B cell (primary cell): ENCODE measurements at regions not wholly inside any gene's neighbourhood (a gene's known extent, or its start where the extent isn't known, plus 50 kb on each side); places are given as distances from the start of the nearest gene placed in this dataset.

Source experiments
- ATAC-seq: fragments of 200-7000 bp; cut with Tn5 transposase; one replicate; pipeline ENCODE4 v1.10.0; 2021; ENCODE audit warnings: low read depth, mild to moderate bottlenecking, moderate number of reproducible peaks, moderate library complexity
- CTCF ChIA-PET: fragments of 350-600 bp; sonication (Branson Sonifier 250); formaldehyde crosslinking; loops from one replicate; lab custom pipeline; 2021; ENCODE audit warnings: antibody characterized with exemption, inconsistent platforms; lab: Charles Lee
- POLR2A ChIA-PET: fragments of 350-600 bp; sonication (Branson Sonifier 250); formaldehyde crosslinking; loops from one replicate; lab custom pipeline; 2021; ENCODE audit warnings: antibody characterized with exemption; lab: Charles Lee
- DNase-seq: peaks from one replicate; pipeline ENCODE4 v3.0.0; 2013
- H2AFZ ChIP-seq: 2 replicates; pipeline ENCODE4 v1.6.1; 2012; ENCODE audit warnings: mild to moderate bottlenecking, low read depth, low read length; ENCODE audit not compliant: insufficient read depth, poor library complexity, severe bottlenecking
- H3K27ac ChIP-seq, 2 donors: 1 replicate in 1 of 2; 2 replicates in 1 of 2; pipeline ENCODE4 v1.5.1; 2012 to 2013; ENCODE audit warnings: low read length in 2 of 2, mild to moderate bottlenecking in 2 of 2, moderate library complexity in 1 of 2
- H3K27me3 ChIP-seq, 4 experiments: fragments of 200-600 bp in 1 of 4; sonication (generic) in 1 of 4; replicated peaks in 1 of 4; 1 replicate in 2 of 4; 2 replicates in 2 of 4; pipeline versions ENCODE4 v1.6.1 to v1.7.0; 2013 to 2016; ENCODE audit warnings: low read length in 3 of 4, mild to moderate bottlenecking in 2 of 4, mixed read lengths in 1 of 4, moderate library complexity in 1 of 4; ENCODE audit not compliant: insufficient read depth in 4 of 4, control insufficient read depth in 3 of 4; ENCODE audit errors: control extremely low read depth in 1 of 4
- H3K36me3 ChIP-seq, 2 experiments: replicated peaks in 1 of 2; 1 replicate in 1 of 2; 2 replicates in 1 of 2; pipeline versions ENCODE4 v1.6.1 to v1.7.1; 2013; ENCODE audit warnings: low read length in 1 of 2; ENCODE audit not compliant: insufficient read depth in 2 of 2, control insufficient read depth in 1 of 2; ENCODE audit errors: control extremely low read depth in 1 of 2, extremely low read depth in 1 of 2
- H3K4me1 ChIP-seq, 2 donors: fragments of 200-600 bp in 1 of 2; sonication (generic) in 1 of 2; 1 replicate in 1 of 2; 2 replicates in 1 of 2; pipeline versions ENCODE4 v1.5.1 to v1.6.1; 2013 to 2017; ENCODE audit warnings: low read length in 2 of 2; ENCODE audit not compliant: control insufficient read depth in 2 of 2, insufficient read depth in 2 of 2
- H3K4me2 ChIP-seq: replicated peaks from 2 replicates; pipeline ENCODE3; 2012; ENCODE audit warnings: mild to moderate bottlenecking, low read depth, low read length; ENCODE audit not compliant: poor library complexity, severe bottlenecking
- H3K4me3 ChIP-seq, 5 experiments: fragments of 200-600 bp in 1 of 5; sonication (generic) in 1 of 5; 1 replicate in 3 of 5; 2 replicates in 2 of 5; pipeline versions ENCODE4 v1.5.1 to v1.7.0; 2011 to 2016; ENCODE audit warnings: low read length in 4 of 5, mild to moderate bottlenecking in 4 of 5, low read depth in 2 of 5, control low read depth in 1 of 5, moderate library complexity in 1 of 5; ENCODE audit not compliant: insufficient read depth in 1 of 5; ENCODE audit errors: control extremely low read depth in 1 of 5, extremely low read depth in 1 of 5
- H3K79me2 ChIP-seq: fragments of 200-600 bp; sonication (generic); one replicate; pipeline ENCODE4 v1.6.0; 2016; ENCODE audit warnings: low read length; ENCODE audit not compliant: control insufficient read depth, insufficient read depth
- H3K9ac ChIP-seq: fragments of 200-600 bp; sonication (generic); 2 replicates; pipeline ENCODE4 v1.6.1; 2017; ENCODE audit warnings: mild to moderate bottlenecking, low read length, moderate library complexity
- H3K9me3 ChIP-seq, 3 donors: one replicate each; pipeline versions ENCODE4 v1.6.1 to v1.7.1; 2013; ENCODE audit warnings: low read length in 2 of 3; ENCODE audit not compliant: control insufficient read depth in 2 of 3, insufficient read depth in 1 of 3; ENCODE audit errors: control extremely low read depth in 1 of 3
- H4K20me1 ChIP-seq: 2 replicates; pipeline ENCODE4 v1.6.0; 2012; ENCODE audit warnings: mild to moderate bottlenecking, low read length; ENCODE audit not compliant: insufficient read depth, control insufficient read depth, poor library complexity, severe bottlenecking
- H3K27ac Mint-ChIP-seq: one replicate; pipeline ENCODE4 v1.8.0; 2021; ENCODE audit warnings: mixed read lengths
- H3K27me3 Mint-ChIP-seq: one replicate; pipeline ENCODE4 v1.8.0; 2021; ENCODE audit warnings: mixed read lengths
- H3K4me1 Mint-ChIP-seq: one replicate; pipeline ENCODE4 v1.8.0; 2021; ENCODE audit warnings: mixed read lengths
- H3K4me3 Mint-ChIP-seq: one replicate; pipeline ENCODE4 v1.8.0; 2021; ENCODE audit warnings: mixed read lengths
- H3K9me3 Mint-ChIP-seq: one replicate; pipeline ENCODE4 v1.8.0; 2022; ENCODE audit warnings: mixed read lengths; ENCODE audit not compliant: insufficient read depth
- CTCF ChIP-seq: fragments of 200-600 bp; IDR thresholded peaks from one replicate; pipeline ENCODE4 v1.8.0; 2022; ENCODE audit warnings: antibody characterized with exemption, mild to moderate bottlenecking
- EZH2 ChIP-seq: IDR thresholded peaks from 2 replicates; pipeline ENCODE4 v1.6.1; 2012; ENCODE audit warnings: borderline replicate concordance, low read depth, mild to moderate bottlenecking, moderate library complexity, low read length; ENCODE audit not compliant: insufficient read depth, poor library complexity, severe bottlenecking
- WGBS: methylation state at CpG from one replicate; pipeline ENCODE4 v1.1.5; 2013; ENCODE audit warnings: missing lambda C conversion rate; ENCODE audit not compliant: insufficient coverage; 5-methylcytosine and 5-hydroxymethylcytosine counted together
- intact Hi-C: fragments of 100-400 bp; cut with micrococcal nuclease; formaldehyde crosslinking; loops from one replicate; pipeline ENCODE4 v1.10.0; 2022

DNA sequence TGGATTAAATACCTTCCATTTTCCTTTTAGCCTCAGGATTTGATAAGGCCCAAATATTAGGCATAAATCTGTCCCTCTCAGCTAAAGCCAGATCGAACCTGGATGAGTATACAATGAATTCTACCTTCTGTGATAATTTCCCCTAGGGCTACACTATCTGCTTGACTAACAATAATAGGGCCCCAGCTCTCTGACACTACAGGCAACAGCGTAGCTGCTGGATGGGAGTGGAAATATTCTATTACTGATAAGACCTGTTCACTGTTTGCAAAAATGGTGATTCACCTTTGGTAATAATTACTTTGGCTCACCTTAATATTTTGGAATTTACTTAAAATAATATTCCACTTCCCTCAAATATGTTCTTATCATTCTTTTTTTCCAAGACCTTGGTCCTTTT, 644.2 kb upstream of the SEMA6A start:
- Mint-ChIP-seq H3K4me3 (no peak overlapping the region), H3K9me3 (peaks cover 2% of the 10 kb centered on the region), H3K4me1 (no peaks in the 10 kb centered on the region), H3K27ac (no peak overlapping the region), H3K27me3 (no peaks in the 10 kb centered on the region)
- ATAC-seq (no peak), DNase-seq (no peak)
- CTCF ChIA-PET: no interaction called here
- POLR2A ChIA-PET: no interaction called here
- TF ChIP-seq EZH2 (no peak), CTCF (no peak)
- intact Hi-C loops: no loop called here
- no CpG with 5 or more reads among the region's 2 CpGs for WGBS
- H3K9me3 ChIP-seq: no peaks in the 10 kb centered on the region
- H3K4me1 ChIP-seq: no peaks in the 10 kb centered on the region
- no peak overlapping the region for H3K27ac ChIP-seq
- no peak overlapping the region for H3K4me2 ChIP-seq
- no peaks in the 10 kb centered on the region for H4K20me1 ChIP-seq
- H3K9ac ChIP-seq: no peak overlapping the region
- no peak overlapping the region for H2AFZ ChIP-seq
- no peaks in the 10 kb centered on the region for H3K36me3 ChIP-seq
- no peak overlapping the region for H3K4me3 ChIP-seq
- no peaks in the 10 kb centered on the region for H3K27me3 ChIP-seq
- H3K79me2 ChIP-seq: no peaks in the 10 kb centered on the region

- no peak overlapping the region for H3K4me3 ChIP-seq
- H3K27ac ChIP-seq: no peak overlapping the region
- H3K4me1 ChIP-seq: no peaks in the 10 kb centered on the region
- DNase-seq (no peak), ATAC-seq (no peak)
- no peaks in the 10 kb centered on the region for H3K9me3 ChIP-seq
- H3K79me2 ChIP-seq: no peaks in the 10 kb centered on the region
- H4K20me1 ChIP-seq: no peaks in the 10 kb centered on the region
- Mint-ChIP-seq H3K27me3 (no peaks in the 10 kb centered on the region), H3K4me1 (no peaks in the 10 kb centered on the region), H3K27ac (no peak overlapping the region), H3K4me3 (no peak overlapping the region), H3K9me3 (peaks cover 8% of the 10 kb centered on the region)
- ChIA-PET CTCF (no interaction called here), POLR2A (no interaction called here)
- H3K9ac ChIP-seq: no peak overlapping the region
- intact Hi-C loops: no loop called here
- no peaks in the 10 kb centered on the region for H3K27me3 ChIP-seq
- no peaks in the 10 kb centered on the region for H3K36me3 ChIP-seq
- WGBS: no CpG with 5 or more reads among the region's 1 CpG
- TF ChIP-seq EZH2: no peak
- TF ChIP-seq CTCF: no peak
- no peak overlapping the region for H3K4me2 ChIP-seq
- H2AFZ ChIP-seq: no peak overlapping the region
These were observed 638.2 kb upstream of the SEMA6A start for GRCh38 chr5:117212866-117213265.
